HCT116 (cell line): ENCODE measurements at regions not wholly inside any gene's neighbourhood (a gene's known extent, or its start where the extent isn't known, plus 50 kb on each side); places are given as distances from the start of the nearest gene placed in this dataset.

Experiments
- ATAC-seq: fragments of 200-7000 bp; cut with Tn5 transposase; 2 replicates; pipeline ENCODE4 v1.9.1; 2020; ENCODE audit warnings: mild to moderate bottlenecking, moderate library complexity
- BruUV-seq: library from RNA; stranded (reverse); fragments of 400-500 nt; replicated peaks from 2 replicates; lab custom pipeline; 2021; lab: Mats Ljungman, UMichigan
- CTCF ChIA-PET: fragments of 300-600 bp; sonication (Branson Sonifier 250); formaldehyde crosslinking; loops from one replicate; lab custom pipeline; 2021; ENCODE audit warnings: antibody characterized with exemption; lab: Charles Lee
- POLR2A ChIA-PET: fragments of 300-600, 350-600 bp; sonication (Branson Sonifier 250); formaldehyde crosslinking; loops from one replicate; lab custom pipeline; 2021; ENCODE audit warnings: antibody characterized with exemption; lab: Charles Lee
- RAD21 ChIA-PET, 2 experiments: fragments of 300-600 bp; sonication (Branson Sonifier 250); formaldehyde crosslinking; loops; one replicate each; lab custom pipeline; 2023; ENCODE audit warnings: low total read pairs in 2 of 2; ENCODE audit not compliant: uncharacterized antibody in 2 of 2, unreplicated experiment in 2 of 2, low non-redundant PET in 1 of 2; lab: Charles Lee
- DNase-seq: peaks from one replicate; pipeline ENCODE4 v3.0.0-alpha.2; 2010; ENCODE audit warnings: low read depth, low spot score
- H2AFZ ChIP-seq: fragments of 200-600 bp; shearing (Covaris generic), sonication (generic); 2 replicates; pipeline ENCODE4 v1.6.1; 2017; ENCODE audit warnings: low read depth, mixed run types, mixed read lengths, antibody characterized with exemption, low read length; ENCODE audit not compliant: poor library complexity, severe bottlenecking
- H3K27ac ChIP-seq: 2 replicates; pipeline ENCODE4 v1.5.1; 2012; ENCODE audit warnings: low read depth, low read length
- H3K27me3 ChIP-seq: fragments of 200-600 bp; sonication (generic); 2 replicates; pipeline ENCODE4 v1.6.1; 2016; ENCODE audit warnings: mixed run types, low read length, mixed read lengths; ENCODE audit not compliant: insufficient read depth
- H3K36me3 ChIP-seq, 2 experiments: fragments of 200-500 bp in 1 of 2; fragments of 200-600 bp in 1 of 2; sonication (Bioruptor generic) in 1 of 2; sonication (generic) in 1 of 2; 2 replicates each; pipeline versions ENCODE4 v1.5.1 to v1.6.1; 2014 to 2016; ENCODE audit warnings: low read length in 2 of 2, inconsistent platforms in 1 of 2, mixed read lengths in 1 of 2, mixed run types in 1 of 2; ENCODE audit not compliant: insufficient read depth in 2 of 2, control insufficient read depth in 1 of 2
- H3K4me1 ChIP-seq, 2 experiments: fragments of 200-600 bp in 1 of 2; sonication (generic) in 1 of 2; 2 replicates each; pipeline versions ENCODE4 v1.5.1 to v1.6.1; 2012 to 2017; ENCODE audit warnings: low read length in 2 of 2, inconsistent platforms in 1 of 2, mild to moderate bottlenecking in 1 of 2, mixed read lengths in 1 of 2, mixed run types in 1 of 2, moderate library complexity in 1 of 2; ENCODE audit not compliant: insufficient read depth in 2 of 2, control insufficient read depth in 1 of 2
- H3K4me2 ChIP-seq: fragments of 200-600 bp; sonication (generic); 2 replicates; pipeline ENCODE4 v1.6.1; 2017; ENCODE audit warnings: mixed run types, low read length, mixed read lengths
- H3K4me3 ChIP-seq, 2 experiments: fragments of 200-600 bp in 1 of 2; sonication (generic) in 1 of 2; replicated peaks in 1 of 2; 2 replicates each; pipeline ENCODE4 v1.5.1; 2011 to 2016; ENCODE audit warnings: low read length in 2 of 2, control low read depth in 1 of 2, low read depth in 1 of 2, mild to moderate bottlenecking in 1 of 2, mixed read lengths in 1 of 2, mixed run types in 1 of 2
- H3K79me2 ChIP-seq: fragments of 200-600 bp; sonication (generic); 2 replicates; pipeline ENCODE4 v1.6.1; 2017; ENCODE audit warnings: mild to moderate bottlenecking, mixed run types, low read length, moderate library complexity, mixed read lengths; ENCODE audit not compliant: insufficient read depth
- H3K9ac ChIP-seq: fragments of 200-600 bp; sonication (generic); 2 replicates; pipeline ENCODE4 v1.6.1; 2016; ENCODE audit warnings: low read length, mixed read lengths
- H3K9me2 ChIP-seq: fragments of 200-600 bp; sonication (generic), shearing (Covaris generic); 2 replicates; pipeline ENCODE4 v1.6.1; 2017; ENCODE audit warnings: mixed run types, mild to moderate bottlenecking, moderate library complexity; ENCODE audit not compliant: insufficient read depth
- H3K9me3 ChIP-seq, 2 experiments: fragments of 200-500 bp in 1 of 2; fragments of 200-600 bp in 1 of 2; sonication (Bioruptor generic) in 1 of 2; sonication (generic) in 1 of 2; 2 replicates each; pipeline ENCODE4 v1.6.1; 2014 to 2017; ENCODE audit warnings: low read length in 2 of 2, mixed read lengths in 2 of 2, inconsistent platforms in 1 of 2, low read depth in 1 of 2, mild to moderate bottlenecking in 1 of 2, mixed run types in 1 of 2, moderate library complexity in 1 of 2; ENCODE audit not compliant: control insufficient read depth in 1 of 2, insufficient read depth in 1 of 2
- H4K20me1 ChIP-seq: fragments of 200-600 bp; sonication (generic), shearing (Covaris generic); 2 replicates; pipeline ENCODE4 v1.6.1; 2017; ENCODE audit warnings: mixed run types, mild to moderate bottlenecking, moderate library complexity; ENCODE audit not compliant: insufficient read depth
- CEBPB ChIP-seq: IDR thresholded peaks from 2 replicates; pipeline ENCODE4 v1.6.1; 2012; ENCODE audit warnings: low read depth
- EZH2 ChIP-seq: fragments of 200-600 bp; sonication (generic); IDR thresholded peaks from 2 replicates; pipeline ENCODE4 v1.6.1; 2017; ENCODE audit warnings: antibody characterized with exemption, mixed run types
- FOSL1 ChIP-seq: IDR thresholded peaks from 2 replicates; pipeline ENCODE4 v1.6.1; 2012; ENCODE audit warnings: low read depth
- POLR2AphosphoS5 ChIP-seq: IDR thresholded peaks from 2 replicates; pipeline ENCODE4 v1.6.1; 2011; ENCODE audit warnings: mild to moderate bottlenecking, low read depth, low read length, moderate library complexity
- RAD21 ChIP-seq: IDR thresholded peaks from 2 replicates; pipeline ENCODE4 v1.6.1; 2012; ENCODE audit warnings: low read depth, mild to moderate bottlenecking
- SP1 ChIP-seq: IDR thresholded peaks from 2 replicates; pipeline ENCODE4 v1.6.1; 2012; ENCODE audit warnings: low read depth
- ZNF274 ChIP-seq: fragments of 200-500 bp; sonication (Bioruptor generic); IDR thresholded peaks from 2 replicates; pipeline ENCODE4 v1.6.1; 2014; ENCODE audit warnings: mild to moderate bottlenecking, low read depth, low read length, inconsistent platforms
- intact Hi-C: fragments of 100-400 bp; cut with micrococcal nuclease; formaldehyde crosslinking; loops from 2 replicates; pipeline ENCODE4 v1.10.0; 2022
- TF ChIP-seq, protein P1 (sequence below), 3 experiments: fragments of 200-600 bp in 1 of 3; sonication (generic) in 1 of 3; IDR thresholded peaks in 2 of 3; conservative IDR thresholded peaks in 1 of 3; 2 replicates each; pipeline ENCODE4 v1.5.1; 2012 to 2017; ENCODE audit warnings: low read depth in 2 of 3, low read length in 2 of 3, antibody characterized with exemption in 1 of 3, borderline replicate concordance in 1 of 3, control low read depth in 1 of 3, mild to moderate bottlenecking in 1 of 3, mixed read lengths in 1 of 3, mixed run types in 1 of 3, moderate library complexity in 1 of 3; ENCODE audit not compliant: insufficient read depth in 1 of 3
- TF ChIP-seq, protein P2 (sequence below): IDR thresholded peaks from 2 replicates; pipeline ENCODE4 v1.6.1; 2012; ENCODE audit warnings: low read depth
- TF ChIP-seq, protein P3 (sequence below): IDR thresholded peaks from 2 replicates; pipeline ENCODE4 v1.6.1; 2012

DNA sequence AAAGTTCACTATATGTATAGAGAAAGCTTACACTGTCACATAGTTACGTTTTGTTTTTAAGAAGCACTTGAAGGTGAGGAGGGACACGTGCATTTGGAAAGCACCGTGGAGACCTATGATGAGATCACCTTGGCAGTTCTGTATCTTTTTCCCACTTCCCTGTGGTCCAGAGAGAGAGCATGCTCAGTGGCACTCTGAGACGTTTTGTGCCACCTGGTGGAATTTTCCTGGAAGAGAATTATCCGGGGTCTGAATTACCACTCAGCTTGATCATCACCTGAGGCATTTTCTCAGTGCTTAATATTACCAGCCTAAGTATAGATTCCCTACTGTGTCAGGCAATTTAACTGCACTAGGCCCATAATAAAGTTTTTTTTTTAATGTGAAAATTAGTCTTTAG, 469.4 kb upstream of the SMIM21 start:
- peak overlapping the region; percentile 83 for H2AFZ ChIP-seq
- RAD21 ChIA-PET, result no interaction called here
- intact Hi-C loops, result loop anchor here (10.0 kb wide), 2 partner anchors 448 to 1242 kb away; no protein-coding TSS in a partner anchor
- no peaks in the 10 kb centered on the region for H4K20me1 ChIP-seq
- no peak overlapping the region for H3K4me2 ChIP-seq
- no TSS peak for BruUV-seq
- H3K4me3 ChIP-seq, result no peak overlapping the region
- H3K9ac ChIP-seq, result no peak overlapping the region
- H3K27ac ChIP-seq, result no peak overlapping the region
- DNase-seq, result peak; percentile 22
- POLR2A ChIA-PET, result no interaction called here
- H3K9me2 ChIP-seq, result no peaks in the 10 kb centered on the region
- H3K9me3 ChIP-seq, result no peaks in the 10 kb centered on the region
- no peaks in the 10 kb centered on the region for H3K4me1 ChIP-seq
- peak; percentile 80 for ATAC-seq
- CTCF ChIA-PET, result no interaction called here
- H3K36me3 ChIP-seq, result no peaks in the 10 kb centered on the region
- H3K27me3 ChIP-seq, result no peaks in the 10 kb centered on the region
- no peak for TF ChIP-seq EZH2
- TF ChIP-seq, protein P1, sequence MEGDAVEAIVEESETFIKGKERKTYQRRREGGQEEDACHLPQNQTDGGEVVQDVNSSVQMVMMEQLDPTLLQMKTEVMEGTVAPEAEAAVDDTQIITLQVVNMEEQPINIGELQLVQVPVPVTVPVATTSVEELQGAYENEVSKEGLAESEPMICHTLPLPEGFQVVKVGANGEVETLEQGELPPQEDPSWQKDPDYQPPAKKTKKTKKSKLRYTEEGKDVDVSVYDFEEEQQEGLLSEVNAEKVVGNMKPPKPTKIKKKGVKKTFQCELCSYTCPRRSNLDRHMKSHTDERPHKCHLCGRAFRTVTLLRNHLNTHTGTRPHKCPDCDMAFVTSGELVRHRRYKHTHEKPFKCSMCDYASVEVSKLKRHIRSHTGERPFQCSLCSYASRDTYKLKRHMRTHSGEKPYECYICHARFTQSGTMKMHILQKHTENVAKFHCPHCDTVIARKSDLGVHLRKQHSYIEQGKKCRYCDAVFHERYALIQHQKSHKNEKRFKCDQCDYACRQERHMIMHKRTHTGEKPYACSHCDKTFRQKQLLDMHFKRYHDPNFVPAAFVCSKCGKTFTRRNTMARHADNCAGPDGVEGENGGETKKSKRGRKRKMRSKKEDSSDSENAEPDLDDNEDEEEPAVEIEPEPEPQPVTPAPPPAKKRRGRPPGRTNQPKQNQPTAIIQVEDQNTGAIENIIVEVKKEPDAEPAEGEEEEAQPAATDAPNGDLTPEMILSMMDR (IDR thresholded peaks at IDR 0.05 in 2 of 3, conservative IDR thresholded peaks at IDR 0.05 in 1 of 3; ENCODE audit: borderline replicate concordance in 1 of 3, insufficient read depth in 1 of 3, low read depth in 2 of 3, low read length in 2 of 3), result peak in 2 of 3 experiments; percentile 31 to 41; a peak in 4 of 6 replicates
- TF ChIP-seq FOSL1, result no peak
- peak; percentile 40; the same call in 1 of the 2 replicates for TF ChIP-seq RAD21
- TF ChIP-seq, all 23 proteins: peak for 2
- H3K79me2 ChIP-seq, result no peaks in the 10 kb centered on the region

- H3K27ac ChIP-seq, result no peak overlapping the region
- intact Hi-C loops, result loop anchor here (10.0 kb wide), 2 partner anchors 450 to 1240 kb away; no protein-coding TSS in a partner anchor
Measured at GRCh38 chr18:75895135-75895534, 467.6 kb upstream of the SMIM21 start.

More at GRCh38 chr18:75895135-75895534, 467.6 kb upstream of the SMIM21 start:
- no peaks in the 10 kb centered on the region for H3K27me3 ChIP-seq
- H3K9me3 ChIP-seq, result no peaks in the 10 kb centered on the region
- no peak overlapping the region for H3K9ac ChIP-seq
- TF ChIP-seq FOSL1, result no peak
- no peak for TF ChIP-seq ZNF274
- no peak for TF ChIP-seq CEBPB
- no peak for TF ChIP-seq SP1
- no peak for TF ChIP-seq POLR2AphosphoS5
- TF ChIP-seq, protein P2, sequence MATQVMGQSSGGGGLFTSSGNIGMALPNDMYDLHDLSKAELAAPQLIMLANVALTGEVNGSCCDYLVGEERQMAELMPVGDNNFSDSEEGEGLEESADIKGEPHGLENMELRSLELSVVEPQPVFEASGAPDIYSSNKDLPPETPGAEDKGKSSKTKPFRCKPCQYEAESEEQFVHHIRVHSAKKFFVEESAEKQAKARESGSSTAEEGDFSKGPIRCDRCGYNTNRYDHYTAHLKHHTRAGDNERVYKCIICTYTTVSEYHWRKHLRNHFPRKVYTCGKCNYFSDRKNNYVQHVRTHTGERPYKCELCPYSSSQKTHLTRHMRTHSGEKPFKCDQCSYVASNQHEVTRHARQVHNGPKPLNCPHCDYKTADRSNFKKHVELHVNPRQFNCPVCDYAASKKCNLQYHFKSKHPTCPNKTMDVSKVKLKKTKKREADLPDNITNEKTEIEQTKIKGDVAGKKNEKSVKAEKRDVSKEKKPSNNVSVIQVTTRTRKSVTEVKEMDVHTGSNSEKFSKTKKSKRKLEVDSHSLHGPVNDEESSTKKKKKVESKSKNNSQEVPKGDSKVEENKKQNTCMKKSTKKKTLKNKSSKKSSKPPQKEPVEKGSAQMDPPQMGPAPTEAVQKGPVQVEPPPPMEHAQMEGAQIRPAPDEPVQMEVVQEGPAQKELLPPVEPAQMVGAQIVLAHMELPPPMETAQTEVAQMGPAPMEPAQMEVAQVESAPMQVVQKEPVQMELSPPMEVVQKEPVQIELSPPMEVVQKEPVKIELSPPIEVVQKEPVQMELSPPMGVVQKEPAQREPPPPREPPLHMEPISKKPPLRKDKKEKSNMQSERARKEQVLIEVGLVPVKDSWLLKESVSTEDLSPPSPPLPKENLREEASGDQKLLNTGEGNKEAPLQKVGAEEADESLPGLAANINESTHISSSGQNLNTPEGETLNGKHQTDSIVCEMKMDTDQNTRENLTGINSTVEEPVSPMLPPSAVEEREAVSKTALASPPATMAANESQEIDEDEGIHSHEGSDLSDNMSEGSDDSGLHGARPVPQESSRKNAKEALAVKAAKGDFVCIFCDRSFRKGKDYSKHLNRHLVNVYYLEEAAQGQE, result no peak
- TF ChIP-seq, protein P3, sequence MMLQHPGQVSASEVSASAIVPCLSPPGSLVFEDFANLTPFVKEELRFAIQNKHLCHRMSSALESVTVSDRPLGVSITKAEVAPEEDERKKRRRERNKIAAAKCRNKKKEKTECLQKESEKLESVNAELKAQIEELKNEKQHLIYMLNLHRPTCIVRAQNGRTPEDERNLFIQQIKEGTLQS, result no peak
- POLR2A ChIA-PET, result no interaction called here
- RAD21 ChIA-PET, result no interaction called here
- CTCF ChIA-PET, result no interaction called here
- no peaks in the 10 kb centered on the region for H4K20me1 ChIP-seq
- H3K4me2 ChIP-seq, result no peak overlapping the region
- no TSS peak for BruUV-seq
- H3K36me3 ChIP-seq, result no peaks in the 10 kb centered on the region
- no peak overlapping the region for H2AFZ ChIP-seq
- no peaks in the 10 kb centered on the region for H3K79me2 ChIP-seq
- H3K9me2 ChIP-seq, result no peaks in the 10 kb centered on the region
- no peaks in the 10 kb centered on the region for H3K4me1 ChIP-seq
- H3K4me3 ChIP-seq, result no peak overlapping the region
- ATAC-seq, result no peak
- no peak for DNase-seq
